GM21737 (cell line): ENCODE measurements at regions not wholly inside any gene's neighbourhood (a gene's known extent, or its start where the extent isn't known, plus 50 kb on each side); places are given as distances from the start of the nearest gene placed in this dataset.

Experiments used
- ATAC-seq: cut with Tn5 transposase; IDR thresholded peaks from one replicate; pipeline ENCODE4 v1.9.1; 2021; ENCODE audit warnings: mild to moderate bottlenecking, moderate library complexity; ENCODE audit not compliant: unreplicated experiment

- ATAC-seq: no peak
Measured at GRCh38 chr7:108686494-108686893, 116.8 kb downstream of the DNAJB9 start.

GRCh38 chr7:108697254-108697653, 127.6 kb downstream of the DNAJB9 start:
- ATAC-seq: no peak

- ATAC-seq: no peak
Measured at GRCh38 chr7:108711611-108712010, 141.9 kb downstream of the DNAJB9 start.

GRCh38 chr7:108716783-108717182, 147.1 kb downstream of the DNAJB9 start:
- ATAC-seq: no peak

DNA sequence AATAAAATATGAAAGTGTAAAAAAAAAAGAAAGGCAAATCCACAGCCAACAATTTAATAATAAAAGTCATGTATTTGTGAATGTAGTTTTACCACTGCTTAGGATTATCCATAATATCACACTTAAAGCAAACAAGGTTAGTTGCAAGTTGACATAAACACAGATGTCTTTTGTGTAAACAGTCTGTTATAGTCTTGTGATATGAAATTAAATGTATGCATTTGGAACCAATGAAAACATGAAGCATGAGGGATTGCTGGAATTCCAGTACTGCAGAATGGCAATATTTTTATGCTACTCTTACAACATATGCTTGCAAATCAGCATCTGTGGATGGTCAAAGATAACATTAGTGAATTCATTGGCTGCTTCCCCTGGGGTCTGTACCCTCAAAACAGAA, 148.1 kb downstream of the DNAJB9 start:
- ATAC-seq: no peak

DNA sequence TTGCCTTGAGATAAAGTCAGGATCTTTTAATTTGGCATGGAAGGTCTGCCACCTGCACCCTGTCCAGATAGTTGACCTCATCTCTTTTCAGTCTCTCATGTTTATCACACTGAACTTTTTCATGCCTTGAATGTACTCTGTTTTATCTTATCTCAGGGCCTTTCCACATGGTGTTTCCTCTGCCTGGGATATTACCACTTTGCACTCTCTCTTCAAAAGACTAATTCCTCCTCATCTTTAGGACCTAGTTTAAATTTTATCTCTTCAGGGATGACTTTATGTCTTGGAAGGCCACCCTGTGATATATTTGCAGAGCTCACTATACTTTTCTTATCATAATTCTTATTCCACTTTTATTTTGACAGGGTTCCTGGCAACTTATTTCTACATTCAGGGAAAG, 150.0 kb downstream of the DNAJB9 start:
- ATAC-seq: no peak

DNA sequence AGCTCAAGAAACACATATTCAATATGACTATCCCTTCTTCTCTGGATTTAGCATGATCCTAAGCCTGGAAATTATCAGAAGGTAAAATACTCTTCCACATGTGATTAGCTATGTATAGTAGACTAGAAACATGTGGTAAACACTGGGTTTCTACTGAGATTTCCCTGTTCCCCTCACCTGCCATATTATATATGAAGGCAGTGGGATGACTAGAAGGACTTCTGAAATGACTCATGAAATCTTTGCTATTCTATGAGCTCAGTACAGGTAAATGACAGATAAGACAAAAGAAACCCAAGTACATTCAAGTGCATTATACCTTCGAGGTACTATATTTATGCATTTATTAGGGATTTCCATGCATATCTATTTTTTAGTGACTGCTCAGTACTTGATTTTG, 152.9 kb downstream of the DNAJB9 start:
- no peak for ATAC-seq

DNA sequence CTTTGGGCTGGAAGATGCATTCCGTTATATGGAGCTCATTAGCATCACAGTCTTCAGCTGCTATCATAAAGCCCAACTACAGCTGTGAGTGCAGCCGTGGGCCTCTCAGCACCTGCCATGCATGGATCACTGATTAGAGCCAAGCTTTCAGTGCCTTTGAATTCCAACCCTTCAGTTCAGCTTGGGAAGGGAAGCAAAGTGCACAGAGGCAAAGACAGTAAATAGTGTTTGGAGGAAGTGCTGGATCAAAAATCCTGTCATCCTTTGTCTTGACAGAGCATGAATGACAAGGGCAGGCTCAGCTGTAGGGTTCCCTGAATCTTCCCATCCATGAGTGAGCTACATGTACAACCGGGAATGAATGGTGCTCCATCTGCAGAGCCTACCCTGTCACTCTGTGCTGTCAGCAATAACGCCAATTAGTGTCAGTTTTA, 153.7 kb downstream of the DNAJB9 start:
- no peak for ATAC-seq

GRCh38 chr7:108724251-108725100, 154.8 kb downstream of the DNAJB9 start:
- ATAC-seq: no peak

GRCh38 chr7:108735814-108736213, 166.1 kb downstream of the DNAJB9 start:
- ATAC-seq: no peak

DNA sequence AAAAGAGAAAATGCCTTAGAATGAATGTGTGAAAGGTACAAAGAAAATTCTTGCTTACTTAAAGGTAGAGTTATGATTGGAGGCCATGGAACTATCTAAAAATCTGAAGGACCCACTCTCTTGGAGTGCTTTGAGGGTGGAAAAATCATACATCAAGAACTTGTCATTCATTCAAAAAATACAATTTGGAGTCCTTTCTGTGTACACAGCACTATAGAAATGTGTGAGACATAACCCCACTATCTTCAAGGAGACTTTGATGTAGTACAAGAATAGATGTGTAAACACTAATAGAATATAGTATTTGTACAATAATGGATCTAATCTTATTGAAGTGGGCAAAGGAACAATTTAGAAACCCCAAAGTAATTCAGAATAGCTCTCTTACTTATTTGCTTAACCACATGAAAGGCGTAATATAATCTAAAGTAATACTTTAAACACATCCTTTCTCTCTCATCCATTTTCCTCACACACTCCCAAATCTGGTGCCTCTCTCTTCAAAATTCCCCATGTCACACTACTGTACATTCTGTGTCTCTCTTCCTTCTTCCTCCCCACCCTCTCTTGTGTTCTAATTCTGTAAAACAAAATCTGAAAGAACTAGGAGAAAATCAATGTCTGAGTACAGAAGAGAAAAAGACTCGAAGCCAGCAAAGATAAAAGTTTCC, 166.7 kb downstream of the DNAJB9 start:
- no peak for ATAC-seq

DNA sequence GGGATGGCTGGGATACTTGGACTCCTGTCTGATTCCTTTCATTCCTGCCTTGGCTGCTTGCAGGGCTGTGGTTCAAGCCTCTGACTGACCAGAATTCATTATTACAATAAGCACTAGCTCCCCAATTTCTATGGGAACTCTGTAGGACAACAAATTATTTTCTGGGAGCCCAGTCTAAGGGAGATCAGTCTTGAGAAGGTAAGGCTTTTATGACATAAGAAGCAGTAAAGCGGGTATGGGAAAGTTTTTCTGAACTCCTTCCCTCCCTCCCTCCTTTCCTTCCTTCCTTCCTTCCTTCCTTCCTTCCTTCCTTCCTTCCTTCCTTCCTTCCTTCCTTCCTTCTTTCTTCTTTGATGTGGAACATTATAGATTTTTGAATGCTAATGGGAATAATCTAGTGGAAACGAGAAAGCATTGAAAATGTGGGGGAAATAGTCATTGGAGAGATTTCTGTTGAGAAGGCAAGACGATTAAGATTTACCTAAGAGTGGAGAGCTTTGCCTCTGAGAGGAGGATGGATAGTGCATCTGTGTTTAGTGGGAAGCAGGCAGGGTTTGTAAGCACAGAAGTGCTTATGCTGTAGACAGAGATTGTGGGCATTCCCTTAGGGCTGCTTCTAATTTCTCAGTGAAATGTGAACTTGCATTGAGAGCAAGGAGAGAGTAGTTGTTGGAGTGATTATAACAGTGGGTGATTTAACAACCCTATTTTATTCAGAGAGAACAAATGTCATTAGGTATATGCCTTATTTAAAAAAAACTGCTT, 201.5 kb downstream of the DNAJB9 start:
- no peak for ATAC-seq

- no peak for ATAC-seq
Measured at GRCh38 chr7:108771853-108772252, 202.2 kb downstream of the DNAJB9 start.

- no peak for ATAC-seq
Measured at GRCh38 chr7:108777966-108778365, 208.3 kb downstream of the DNAJB9 start.

DNA sequence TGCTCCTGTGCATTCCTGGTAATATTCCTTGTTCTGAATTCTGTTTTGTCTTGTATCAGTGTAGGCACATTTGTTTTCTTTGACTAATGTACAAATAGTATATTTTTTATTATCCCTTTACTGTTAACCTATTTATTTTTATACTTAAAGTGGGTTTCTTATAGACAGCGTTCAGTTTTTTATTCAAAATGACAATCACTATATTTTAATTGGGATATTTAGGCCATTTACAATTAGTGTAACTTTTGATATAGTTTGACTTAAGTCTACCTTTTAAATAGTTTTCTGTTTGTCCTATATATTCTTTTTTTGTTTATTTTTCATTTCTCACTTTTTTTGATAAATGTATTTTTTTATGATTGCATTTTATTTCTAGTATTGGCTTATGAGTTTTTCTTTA, 219.8 kb downstream of the DNAJB9 start:
- no peak for ATAC-seq

DNA sequence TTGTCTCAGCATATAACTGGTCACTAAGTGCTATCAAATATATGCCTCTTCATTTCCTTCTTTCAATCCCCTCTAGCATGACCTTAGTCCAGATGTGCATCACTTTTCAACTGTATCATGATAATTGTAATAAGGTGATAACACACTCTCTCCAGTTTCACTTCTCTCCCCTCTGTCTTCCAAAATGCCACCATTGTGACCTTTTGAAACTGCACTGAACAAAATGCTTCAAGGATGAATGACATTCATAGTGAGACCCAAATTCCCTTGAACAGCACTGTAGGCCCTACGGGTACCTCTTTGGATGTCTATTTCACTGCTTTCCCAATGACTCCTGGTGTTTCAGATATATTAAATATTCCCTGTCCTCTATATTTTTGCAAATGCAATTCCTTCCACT, 224.8 kb downstream of the DNAJB9 start:
- no peak for ATAC-seq

GRCh38 chr7:108802650-108803049, 233.0 kb downstream of the DNAJB9 start:
- ATAC-seq: no peak

DNA sequence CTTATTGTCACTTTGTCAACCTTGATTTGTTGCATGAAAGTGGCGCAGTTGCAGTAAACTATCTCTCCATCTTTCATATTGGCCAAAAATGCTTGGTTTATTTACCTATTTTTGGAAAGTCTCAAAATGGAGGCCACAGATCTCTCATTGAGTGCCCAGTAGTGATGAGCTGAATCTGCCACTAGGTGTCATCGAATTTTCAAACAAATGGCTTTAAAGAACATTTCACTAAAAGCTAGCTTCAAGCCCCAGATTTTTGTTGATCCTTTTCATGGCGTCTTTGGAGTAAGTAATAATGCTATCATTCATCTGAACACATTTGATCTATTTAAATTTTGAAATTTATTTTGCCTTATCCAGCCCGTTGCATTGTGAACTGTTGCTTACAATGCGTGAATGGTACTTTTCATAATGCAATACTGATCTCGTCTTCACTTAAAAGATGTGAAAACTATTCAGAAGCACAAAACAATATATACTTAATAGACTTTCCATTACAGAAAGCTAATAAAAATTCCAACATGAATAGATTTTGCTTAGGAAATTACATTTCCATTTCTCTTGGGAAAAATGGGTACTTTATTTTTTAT, 236.2 kb downstream of the DNAJB9 start:
- no peak for ATAC-seq

DNA sequence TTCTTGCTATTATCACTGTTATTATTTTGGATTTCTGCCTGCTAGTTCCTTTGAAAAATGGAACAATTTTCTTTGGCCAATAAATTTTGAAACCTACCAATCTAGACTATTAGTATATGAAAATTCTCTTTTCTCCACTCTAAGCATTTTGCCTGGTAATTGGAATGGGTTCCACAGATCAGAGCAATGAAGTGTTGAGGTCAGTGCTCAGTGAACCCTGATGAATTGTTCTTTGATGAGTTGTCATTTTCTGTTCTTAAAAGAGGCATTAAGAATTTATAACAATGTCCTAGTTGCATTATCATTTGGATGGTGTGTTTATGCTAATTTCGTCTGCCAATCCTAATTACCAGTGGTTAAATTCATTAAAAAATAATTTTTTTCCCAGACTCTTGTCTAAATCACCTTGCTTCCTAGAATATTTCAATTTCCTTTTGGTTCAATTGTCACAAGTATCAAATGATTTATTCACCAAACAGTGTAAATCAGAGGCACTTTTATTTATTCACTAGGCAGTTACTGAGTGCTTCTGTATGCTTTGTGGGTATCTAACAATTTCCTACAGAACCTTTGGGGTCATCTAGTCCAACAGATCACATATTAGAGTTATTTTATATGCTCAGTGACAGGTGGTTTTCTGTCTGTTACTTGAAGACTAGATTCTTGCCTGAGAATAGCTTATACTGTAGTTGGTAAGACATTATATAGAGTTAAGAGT, 239.0 kb downstream of the DNAJB9 start:
- no peak for ATAC-seq

- no peak for ATAC-seq
Measured at GRCh38 chr7:108809356-108809755, 239.7 kb downstream of the DNAJB9 start.
